Small intestine (tissue), 7 donors: ENCODE measurements at regions not wholly inside any gene's neighbourhood (a gene's known extent, or its start where the extent isn't known, plus 50 kb on each side); places are given as distances from the start of the nearest gene placed in this dataset.

ENCODE experiments used
- DNase-seq, 2 donors: peaks; one replicate each; pipeline versions ENCODE4 v3.0.0 to v3.0.0-alpha.2; 2013
- FAIRE-seq: peaks from 2 replicates; lab custom pipeline; 2012; peaks lifted over from hg19 to GRCh38; lab: Jason Lieb, UNC
- H3K27ac ChIP-seq, 3 donors: one replicate each; pipeline ENCODE4 v1.5.1; 2013; ENCODE audit warnings: low read length in 2 of 3, mild to moderate bottlenecking in 2 of 3, control low read depth in 1 of 3, inconsistent platforms in 1 of 3, low read depth in 1 of 3, moderate library complexity in 1 of 3
- H3K27me3 ChIP-seq, 3 donors: one replicate each; pipeline ENCODE4 v1.6.1; 2013; ENCODE audit warnings: low read length in 3 of 3, inconsistent platforms in 1 of 3; ENCODE audit not compliant: control insufficient read depth in 3 of 3, insufficient read depth in 3 of 3
- H3K36me3 ChIP-seq, 3 donors: one replicate each; pipeline ENCODE4 v1.6.1; 2013; ENCODE audit warnings: low read length in 3 of 3, inconsistent platforms in 1 of 3, low read depth in 1 of 3, mild to moderate bottlenecking in 1 of 3, moderate library complexity in 1 of 3; ENCODE audit not compliant: control insufficient read depth in 3 of 3, insufficient read depth in 2 of 3
- H3K4me1 ChIP-seq, 3 donors: one replicate each; pipeline ENCODE4 v1.6.1; 2013; ENCODE audit warnings: low read length in 2 of 3, inconsistent platforms in 1 of 3, low read depth in 1 of 3, mild to moderate bottlenecking in 1 of 3, moderate library complexity in 1 of 3; ENCODE audit not compliant: control insufficient read depth in 3 of 3, insufficient read depth in 2 of 3
- H3K4me3 ChIP-seq, 3 donors: one replicate each; pipeline ENCODE4 v1.5.1; 2013; ENCODE audit warnings: low read length in 3 of 3, control low read depth in 1 of 3, inconsistent platforms in 1 of 3, low read depth in 1 of 3, mild to moderate bottlenecking in 1 of 3, moderate library complexity in 1 of 3
- H3K9me3 ChIP-seq, 2 donors: one replicate each; pipeline ENCODE4 v1.6.1; 2013; ENCODE audit warnings: low read depth in 1 of 2, low read length in 1 of 2; ENCODE audit not compliant: control insufficient read depth in 2 of 2, insufficient read depth in 1 of 2
- WGBS, 3 donors: extraction: QIAGEN DNeasy Blood & Tissue Kit; methylation state at CpG; one replicate each; pipeline ENCODE4 v1.1.7; 2013; 5-methylcytosine and 5-hydroxymethylcytosine counted together
- donor health status: healthy with polysubstance abuse.
- donor health status: control.
- donor health status: control.
- donor health status: Bipolar disorder and iron deficiency.
- donor health status: healthy.

- Histone ChIP-seq H3K27me3 (no peaks in the 10 kb centered on the region), H3K4me1 (no peaks in the 10 kb centered on the region), H3K36me3 (no peaks in the 10 kb centered on the region), H3K9me3 (no peaks in the 10 kb centered on the region), H3K4me3 (no peak overlapping the region), H3K27ac (no peak overlapping the region)
- no peak for DNase-seq
- 88 to 90% (median 88%) methylated on average over 24 of the region's 24 CpGs for WGBS, 3 donors
- FAIRE-seq = no peak
These were observed 128.9 kb upstream of the PDE10A start for GRCh38 chr6:165791876-165792437.

GRCh38 chr6:165791306-165791705 is 128.3 kb upstream of the PDE10A start:
- Histone ChIP-seq H3K27ac (no peak overlapping the region), H3K9me3 (no peaks in the 10 kb centered on the region), H3K4me1 (no peaks in the 10 kb centered on the region), H3K27me3 (no peaks in the 10 kb centered on the region), H3K36me3 (no peaks in the 10 kb centered on the region), H3K4me3 (no peak overlapping the region)
- 79 to 91% (median 86%) methylated on average over 9 of the region's 9 CpGs for WGBS, 3 donors
- DNase-seq (no peak), FAIRE-seq (no peak)

- no peak overlapping the region for H3K4me3 ChIP-seq
- H3K27ac ChIP-seq = no peak overlapping the region
- no peak for FAIRE-seq
- 64 to 67% (median 65%) methylated on average over 3 of the region's 3 CpGs for WGBS, 3 donors
- no peaks in the 10 kb centered on the region for H3K27me3 ChIP-seq
- no peaks in the 10 kb centered on the region for H3K4me1 ChIP-seq
- no peaks in the 10 kb centered on the region for H3K9me3 ChIP-seq
- H3K36me3 ChIP-seq = no peaks in the 10 kb centered on the region
- no peak for DNase-seq
These were observed 119.8 kb upstream of the PDE10A start for GRCh38 chr6:165782812-165783211.

- no peaks in the 10 kb centered on the region for H3K27me3 ChIP-seq
- H3K4me1 ChIP-seq = no peaks in the 10 kb centered on the region
- no peaks in the 10 kb centered on the region for H3K9me3 ChIP-seq
- no peak overlapping the region for H3K4me3 ChIP-seq
- H3K36me3 ChIP-seq = no peaks in the 10 kb centered on the region
- DNase-seq (peak; percentile 2 to 65), FAIRE-seq (no peak)
- WGBS, 3 donors = 15 to 56% (median 32%) methylated on average over 8 of the region's 8 CpGs
- no peak overlapping the region for H3K27ac ChIP-seq
These were observed 119.1 kb upstream of the PDE10A start for GRCh38 chr6:165782134-165782533.

- Histone ChIP-seq H3K36me3 (no peaks in the 10 kb centered on the region), H3K27ac (no peak overlapping the region), H3K27me3 (peaks cover 0 to 9% (median 4%) of the 10 kb centered on the region in 3 donors), H3K4me1 (no peaks in the 10 kb centered on the region), H3K9me3 (no peaks in the 10 kb centered on the region), H3K4me3 (no peak overlapping the region)
- FAIRE-seq = no peak
- 73 to 89% (median 85%) methylated on average over 3 of the region's 3 CpGs for WGBS, 3 donors
- no peak for DNase-seq
These were observed 114.6 kb upstream of the PDE10A start for GRCh38 chr6:165777680-165778079.

- WGBS, 3 donors = 56 to 58% (median 58%) methylated on average over 5 of the region's 5 CpGs
- peaks cover 0 to 9% (median 4%) of the 10 kb centered on the region in 3 donors for H3K27me3 ChIP-seq
- no peaks in the 10 kb centered on the region for H3K4me1 ChIP-seq
- FAIRE-seq (no peak), DNase-seq (no peak)
- no peak overlapping the region for H3K27ac ChIP-seq
- no peaks in the 10 kb centered on the region for H3K9me3 ChIP-seq
- H3K36me3 ChIP-seq = no peaks in the 10 kb centered on the region
- H3K4me3 ChIP-seq = no peak overlapping the region
These were observed 113.7 kb upstream of the PDE10A start for GRCh38 chr6:165776691-165777090.

GRCh38 chr6:165775721-165776120 is 112.7 kb upstream of the PDE10A start:
- WGBS, 3 donors = 70 to 77% (median 74%) methylated on average over 3 of the region's 3 CpGs
- no peak for FAIRE-seq

GRCh38 chr6:165774903-165775601 is 112.0 kb upstream of the PDE10A start:
- no peaks in the 10 kb centered on the region for H3K9me3 ChIP-seq
- H3K36me3 ChIP-seq = no peaks in the 10 kb centered on the region
- DNase-seq = peak; percentile 4 to 22
- peak overlapping the region in 1 of 3 donors; percentile 26 for H3K27ac ChIP-seq
- H3K4me1 ChIP-seq = no peaks in the 10 kb centered on the region
- FAIRE-seq = no peak
- WGBS, 3 donors = 19 to 31% (median 26%) methylated on average over 13 of the region's 13 CpGs
- no peak overlapping the region for H3K4me3 ChIP-seq
- H3K27me3 ChIP-seq = peaks cover 0 to 9% (median 4%) of the 10 kb centered on the region in 3 donors

More at GRCh38 chr6:165775721-165776120, 112.7 kb upstream of the PDE10A start:
- no peak overlapping the region for H3K4me3 ChIP-seq
- peaks cover 0 to 9% (median 4%) of the 10 kb centered on the region in 3 donors for H3K27me3 ChIP-seq
- H3K27ac ChIP-seq = no peak overlapping the region
- DNase-seq = no peak
- H3K4me1 ChIP-seq = no peaks in the 10 kb centered on the region
- H3K9me3 ChIP-seq = no peaks in the 10 kb centered on the region
- no peaks in the 10 kb centered on the region for H3K36me3 ChIP-seq
